ENCODE measurements at regions not wholly inside any gene's neighbourhood (a gene's known extent, or its start where the extent isn't known, plus 50 kb on each side); places are given as distances from the start of the nearest gene placed in this dataset.
A peak's percentile ranks its signal among the peaks of the same experiment; 100 is the strongest.

- no peak for DNase-seq (ENCODE audit: low spot score)
These were observed 67.2 kb upstream of the DLK1 start for GRCh38 chr14:100659345-100660001.

DNA sequence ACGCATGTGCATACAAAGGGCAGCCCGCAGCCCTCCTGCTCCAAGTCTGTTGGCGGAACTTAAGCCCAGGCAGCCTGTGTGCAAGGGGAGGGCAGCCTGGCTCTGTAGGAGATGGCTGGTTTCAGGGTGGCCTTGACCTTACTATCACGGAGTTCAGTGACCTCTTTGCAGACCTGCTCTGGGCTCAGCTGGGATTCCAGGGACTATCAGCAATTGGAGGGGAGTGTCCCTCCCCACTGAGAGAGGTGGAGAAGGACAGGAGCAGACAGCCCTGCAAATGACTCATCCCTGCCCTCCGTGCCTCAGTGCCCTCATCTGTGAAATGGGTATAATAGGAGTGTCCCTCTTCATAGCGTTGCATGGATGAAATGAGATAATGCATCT lies 66.2 kb upstream of the DLK1 start:
- no peak for DNase-seq (ENCODE audit: low spot score)

- DNase-seq (ENCODE audit: low spot score) = no peak
These were observed 65.6 kb upstream of the DLK1 start for GRCh38 chr14:100660882-100661635.

- peak; percentile 61 for DNase-seq (ENCODE audit: low spot score)
These were observed 63.6 kb upstream of the DLK1 start for GRCh38 chr14:100662879-100663760.

- DNase-seq (ENCODE audit: low spot score) = no peak
These were observed 63.0 kb upstream of the DLK1 start for GRCh38 chr14:100663761-100664052.

GRCh38 chr14:100664231-100664630 lies 62.5 kb upstream of the DLK1 start:
- DNase-seq (ENCODE audit: low spot score) = no peak

GRCh38 chr14:100664841-100665510 lies 61.7 kb upstream of the DLK1 start:
- no peak for DNase-seq (ENCODE audit: low spot score)

DNA sequence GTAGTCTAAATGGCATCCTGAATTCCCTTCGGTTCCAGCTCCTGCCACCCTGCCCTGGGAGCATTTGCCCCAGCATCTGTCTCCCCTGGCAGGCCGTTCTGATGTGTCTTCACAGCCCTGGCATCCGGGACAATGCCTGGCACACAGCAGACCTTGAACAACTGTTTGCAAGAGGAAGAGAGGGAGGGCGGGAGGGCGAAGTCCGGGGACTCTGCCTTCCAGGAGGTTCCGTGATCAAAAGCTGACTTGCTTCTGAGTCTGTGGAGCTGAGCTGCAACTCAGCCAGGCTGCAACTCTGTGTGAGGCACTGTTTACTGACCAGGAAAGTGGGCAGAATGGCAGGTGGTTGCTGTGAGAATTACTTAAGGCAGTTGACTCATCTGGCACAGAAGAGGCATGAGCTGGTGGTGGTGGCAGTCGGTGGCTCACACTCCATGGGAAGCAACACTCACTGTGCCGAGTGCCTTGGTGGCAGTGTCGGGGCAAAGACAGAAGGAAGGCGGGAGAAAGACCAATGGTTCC lies 61.1 kb upstream of the DLK1 start:
- no peak for DNase-seq (ENCODE audit: low spot score)

DNA sequence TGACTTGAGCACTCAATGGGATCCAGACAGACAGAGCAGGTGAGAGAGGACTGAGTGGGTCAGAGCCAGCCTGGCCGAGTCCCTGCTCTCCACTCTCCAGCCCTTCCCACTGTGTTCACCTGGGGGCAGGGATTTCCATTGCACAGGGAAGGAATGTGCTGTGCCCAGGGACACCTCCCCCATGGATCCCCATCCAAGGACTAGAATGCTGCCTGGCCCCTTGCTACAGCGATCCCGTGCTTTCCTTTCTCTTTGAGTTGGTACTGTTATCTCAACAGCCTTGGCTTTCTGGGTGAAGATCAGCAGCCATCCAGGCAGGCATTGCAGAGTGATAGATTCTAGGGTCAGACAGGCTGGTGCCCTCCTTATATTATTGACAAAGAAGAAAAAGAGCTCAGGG lies 60.3 kb upstream of the DLK1 start:
- DNase-seq (ENCODE audit: low spot score) = no peak

GRCh38 chr14:100666851-100667250 lies 59.8 kb upstream of the DLK1 start:
- no peak for DNase-seq (ENCODE audit: low spot score)

DNA sequence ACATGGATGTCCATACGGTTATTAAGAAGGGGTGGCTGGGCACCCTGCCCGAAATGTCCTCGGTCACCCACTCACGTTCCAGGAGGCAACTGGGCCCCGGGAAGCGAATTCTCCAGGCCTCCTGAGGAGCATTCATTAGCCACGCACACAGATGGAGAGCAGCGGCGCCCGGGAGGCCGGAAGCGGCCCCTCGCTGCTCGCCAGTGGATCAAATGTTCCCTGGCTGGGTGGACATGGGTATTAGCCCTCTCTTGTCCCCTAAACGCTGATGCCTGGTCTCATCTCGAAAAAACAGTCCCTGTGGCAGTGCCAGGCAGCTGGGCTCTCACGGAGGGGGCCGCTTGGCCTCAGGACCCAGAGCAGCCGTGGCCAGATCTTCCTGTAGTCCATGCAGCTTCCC lies 59.0 kb upstream of the DLK1 start:
- DNase-seq (ENCODE audit: low spot score) = no peak

- no peak for DNase-seq (ENCODE audit: low spot score)
These were observed 58.3 kb upstream of the DLK1 start for GRCh38 chr14:100668352-100668751.

DNA sequence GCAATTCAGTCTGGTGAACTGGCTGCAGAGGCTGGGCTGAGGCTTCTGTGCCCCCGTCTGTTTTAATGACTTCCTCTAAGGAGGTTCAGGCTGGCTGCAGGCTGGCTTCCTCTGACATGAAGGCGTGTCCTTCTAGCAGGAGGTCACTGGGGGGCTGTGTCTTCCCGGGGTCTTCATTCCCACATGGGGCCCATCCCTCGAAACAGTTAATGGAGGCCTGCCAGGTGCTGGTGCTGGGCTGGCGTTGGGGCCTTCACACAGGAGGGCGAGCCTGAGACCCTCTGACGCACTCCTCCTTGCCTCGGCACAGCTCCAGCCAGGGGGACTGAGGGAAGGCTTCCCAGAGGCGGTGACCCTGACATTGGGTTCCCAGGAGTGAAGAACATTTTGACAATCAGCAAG lies 57.7 kb upstream of the DLK1 start:
- DNase-seq (ENCODE audit: low spot score) = no peak

DNA sequence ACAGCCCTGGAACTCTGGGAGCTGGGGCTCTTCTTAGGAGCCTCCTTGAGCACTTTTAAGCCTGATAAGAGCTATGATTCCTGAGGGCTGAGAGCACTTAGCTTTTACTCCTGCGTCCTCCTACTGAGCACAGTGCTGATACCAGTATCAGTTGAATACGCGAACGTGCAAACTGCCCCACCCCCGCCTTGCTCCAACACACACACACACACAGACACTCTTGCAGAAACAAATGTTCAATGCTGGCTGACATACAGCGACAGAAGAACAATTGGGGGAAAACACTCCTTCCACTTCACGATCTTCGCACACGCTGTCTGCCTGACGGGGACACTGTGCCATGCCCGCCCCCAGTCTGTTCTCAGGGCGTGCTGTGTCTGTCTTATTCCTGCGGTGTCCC lies 57.2 kb upstream of the DLK1 start:
- no peak for DNase-seq (ENCODE audit: low spot score)

- DNase-seq (ENCODE audit: low spot score) = no peak
These were observed 56.5 kb upstream of the DLK1 start for GRCh38 chr14:100670017-100670752.

GRCh38 chr14:100670753-100671049 lies 56.0 kb upstream of the DLK1 start:
- DNase-seq (ENCODE audit: low spot score) = no peak

GRCh38 chr14:100671386-100671901 lies 55.2 kb upstream of the DLK1 start:
- no peak for DNase-seq (ENCODE audit: low spot score)

- DNase-seq (ENCODE audit: low spot score) = no peak
These were observed 54.8 kb upstream of the DLK1 start for GRCh38 chr14:100671906-100672305.

DNA sequence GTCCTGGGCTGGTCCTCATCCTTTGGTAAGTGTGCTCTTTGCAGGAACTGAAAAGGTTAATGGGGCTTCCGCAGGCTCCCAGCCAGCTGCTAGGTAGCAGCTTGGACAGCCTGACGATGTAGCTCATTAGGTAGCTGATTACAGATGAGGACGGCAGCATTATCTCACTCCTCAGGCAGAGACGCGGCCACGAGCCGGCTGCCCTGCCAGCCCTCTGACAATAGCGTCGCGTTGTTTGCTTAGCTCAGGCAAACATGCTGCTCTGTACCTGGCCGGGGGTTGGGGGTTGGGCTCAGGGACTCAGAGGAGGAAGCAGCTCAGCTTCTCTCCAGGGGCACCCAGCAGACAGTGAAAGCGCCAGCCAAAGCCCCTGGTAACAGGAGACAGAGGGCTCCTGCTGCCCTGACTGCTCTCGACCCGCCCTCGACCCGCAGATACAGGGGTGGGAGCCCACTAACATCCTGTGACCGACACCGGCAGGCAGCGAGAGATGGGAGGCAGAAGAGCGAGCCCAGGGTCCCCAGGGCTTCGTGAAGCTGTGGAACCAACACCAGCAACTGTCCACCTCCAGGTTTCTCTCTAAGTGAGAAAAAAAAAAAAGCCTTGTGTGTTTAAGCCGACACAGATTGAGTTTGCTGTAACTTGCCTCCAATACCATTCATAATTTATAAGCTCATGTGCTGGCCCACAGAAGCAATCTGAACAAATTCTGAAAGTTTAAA lies 53.4 kb upstream of the DLK1 start:
- DNase-seq (ENCODE audit: low spot score) = no peak

GRCh38 chr14:100673807-100674154 lies 52.9 kb upstream of the DLK1 start:
- DNase-seq (ENCODE audit: low spot score) = no peak

DNA sequence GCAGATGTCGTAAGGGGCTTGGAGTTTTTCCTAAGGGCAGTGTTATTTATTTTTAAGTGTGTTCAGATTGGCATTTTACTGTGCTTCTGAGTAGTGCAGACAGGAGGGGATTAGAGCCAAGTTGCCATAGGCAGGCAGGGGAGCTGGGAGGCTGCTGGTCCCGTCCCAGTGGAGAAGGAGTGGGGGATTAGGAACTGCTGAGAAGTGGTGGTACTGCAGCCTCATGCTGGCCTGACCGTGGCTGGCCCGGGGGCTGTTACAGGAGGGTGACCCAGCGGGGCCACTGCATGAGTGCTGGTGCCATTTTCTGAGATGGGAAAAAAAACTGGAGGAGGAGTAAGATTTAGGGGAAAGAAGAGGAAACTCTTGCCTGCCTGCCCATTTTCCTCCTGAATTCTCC lies 52.3 kb upstream of the DLK1 start:
- DNase-seq (ENCODE audit: low spot score) = no peak
